NCI-H1436 treated with DMSO at 0.1 percent for 48 hours (cell line): ENCODE measurements at regions not wholly inside any gene's neighbourhood (a gene's known extent, or its start where the extent isn't known, plus 50 kb on each side); places are given as distances from the start of the nearest gene placed in this dataset.

Experiments used
- DNase-seq: peaks from one replicate; lab custom pipeline; 2025; lab: John Stamatoyannopoulos, UW

GRCh38 chr10:59085711-59086502 is 90.5 kb upstream of the PHYHIPL start:
- no peak for DNase-seq

GRCh38 chr10:59087486-59087885 is 89.0 kb upstream of the PHYHIPL start:
- no peak for DNase-seq

- DNase-seq = no peak
Measured at GRCh38 chr10:59088912-59089573, 87.4 kb upstream of the PHYHIPL start.

- DNase-seq = no peak
Measured at GRCh38 chr10:59090817-59091622, 85.4 kb upstream of the PHYHIPL start.

- no peak for DNase-seq
Measured at GRCh38 chr10:59093461-59093860, 83.0 kb upstream of the PHYHIPL start.

GRCh38 chr10:59096631-59097030 is 79.8 kb upstream of the PHYHIPL start:
- DNase-seq = no peak

GRCh38 chr10:59098387-59098786 is 78.1 kb upstream of the PHYHIPL start:
- DNase-seq = no peak

GRCh38 chr10:59098831-59099452 is 77.5 kb upstream of the PHYHIPL start:
- DNase-seq = no peak

- DNase-seq = no peak
Measured at GRCh38 chr10:59099481-59099880, 77.0 kb upstream of the PHYHIPL start.

GRCh38 chr10:59102394-59102793 is 74.0 kb upstream of the PHYHIPL start:
- no peak for DNase-seq

- no peak for DNase-seq
Measured at GRCh38 chr10:59104186-59104585, 72.3 kb upstream of the PHYHIPL start.

GRCh38 chr10:59106441-59106840 is 70.0 kb upstream of the PHYHIPL start:
- DNase-seq = no peak

GRCh38 chr10:59107147-59107546 is 69.3 kb upstream of the PHYHIPL start:
- no peak for DNase-seq

GRCh38 chr10:59108296-59108870 is 68.1 kb upstream of the PHYHIPL start:
- no peak for DNase-seq

- no peak for DNase-seq
Measured at GRCh38 chr10:59108886-59109288, 67.6 kb upstream of the PHYHIPL start.

- no peak for DNase-seq
Measured at GRCh38 chr10:59109826-59110225, 66.6 kb upstream of the PHYHIPL start.

- DNase-seq = no peak
Measured at GRCh38 chr10:59124187-59124586, 52.3 kb upstream of the PHYHIPL start.

GRCh38 chr10:59125666-59126065 is 50.8 kb upstream of the PHYHIPL start:
- no peak for DNase-seq

- DNase-seq = no peak
Measured at GRCh38 chr10:59126261-59126660, 50.2 kb upstream of the PHYHIPL start.
